HG02798 (cell line): ENCODE measurements at regions not wholly inside any gene's neighbourhood (a gene's known extent, or its start where the extent isn't known, plus 50 kb on each side); places are given as distances from the start of the nearest gene placed in this dataset.

Source experiments
- ATAC-seq: cut with Tn5 transposase; IDR thresholded peaks from one replicate; pipeline ENCODE4 v1.9.1; 2021; ENCODE audit warnings: mild to moderate bottlenecking; ENCODE audit not compliant: unreplicated experiment, poor library complexity

DNA sequence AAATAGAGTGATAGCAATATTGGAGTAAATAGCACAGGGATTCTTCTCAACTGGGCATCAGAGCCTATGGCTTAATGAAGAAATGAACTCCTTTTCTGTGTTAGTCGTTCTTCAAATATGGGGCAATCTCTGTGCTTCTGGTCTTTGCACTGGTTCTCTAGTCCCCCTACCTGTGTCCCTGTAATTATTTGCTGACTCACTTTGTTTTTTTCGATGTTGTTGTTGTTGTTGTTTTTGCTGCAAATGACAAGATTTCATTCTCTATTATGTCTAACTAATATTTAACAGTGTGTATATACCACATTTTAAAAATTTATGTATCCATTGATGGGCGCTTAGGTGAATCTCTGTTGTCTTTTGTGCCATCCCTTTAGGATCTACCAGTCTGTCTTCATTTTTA is 2137.8 kb upstream of the TENM3 start:
- no peak for ATAC-seq

DNA sequence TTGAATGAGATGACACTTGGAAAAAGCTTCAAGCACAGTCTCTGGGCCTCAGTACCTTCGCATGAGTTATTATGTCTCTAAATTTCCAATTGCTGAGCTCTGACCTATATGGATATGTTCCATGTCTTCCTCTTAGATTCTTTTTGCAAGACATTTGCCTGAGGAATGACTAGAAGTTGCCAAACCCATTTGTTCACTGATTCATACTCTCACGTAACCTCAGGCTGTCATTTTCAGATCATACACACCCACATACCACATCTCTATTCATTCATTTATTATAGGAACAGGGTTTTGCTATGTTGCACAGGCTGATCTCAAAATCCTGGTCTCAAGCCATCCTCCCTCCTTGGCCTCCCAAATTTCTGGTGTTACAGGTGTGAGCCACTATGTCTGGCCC is 2137.1 kb upstream of the TENM3 start:
- ATAC-seq = no peak

DNA sequence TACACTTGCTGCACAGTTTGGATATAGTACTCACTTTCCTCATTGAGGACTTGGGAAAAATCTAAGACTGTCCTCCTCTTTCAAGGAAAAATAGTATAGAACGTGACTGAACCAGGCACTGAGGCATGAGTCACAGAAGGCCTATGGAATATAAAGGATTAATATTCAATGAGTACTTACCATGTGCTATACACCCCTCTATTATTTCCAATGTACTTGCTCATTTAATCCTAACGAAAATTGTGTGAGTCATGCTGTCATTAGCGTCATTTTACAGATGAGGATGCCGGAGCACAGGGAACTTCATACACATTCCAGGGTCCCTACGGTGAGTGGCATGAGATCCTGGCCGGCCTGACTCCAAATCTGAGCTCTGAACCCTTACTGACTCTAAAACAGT is 2136.2 kb upstream of the TENM3 start:
- no peak for ATAC-seq

DNA sequence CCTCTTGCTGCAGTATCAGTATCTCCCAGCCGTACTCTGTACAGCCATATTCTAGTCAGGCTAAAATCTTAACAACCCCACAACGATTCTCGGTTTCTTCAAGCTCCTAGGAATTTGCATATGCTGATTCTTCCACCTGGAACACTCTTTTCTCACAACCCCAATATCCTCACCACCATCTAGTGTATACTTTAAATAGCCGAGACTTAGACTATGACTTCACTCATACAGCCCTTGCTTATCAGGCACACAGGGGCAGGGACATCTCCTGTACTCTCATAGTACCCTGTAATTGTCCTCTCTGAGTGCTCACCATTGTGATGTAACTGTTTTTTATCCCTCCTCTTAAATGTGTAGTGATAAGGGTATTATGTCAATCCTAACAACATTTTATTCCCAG is 2126.4 kb upstream of the TENM3 start:
- ATAC-seq = no peak

DNA sequence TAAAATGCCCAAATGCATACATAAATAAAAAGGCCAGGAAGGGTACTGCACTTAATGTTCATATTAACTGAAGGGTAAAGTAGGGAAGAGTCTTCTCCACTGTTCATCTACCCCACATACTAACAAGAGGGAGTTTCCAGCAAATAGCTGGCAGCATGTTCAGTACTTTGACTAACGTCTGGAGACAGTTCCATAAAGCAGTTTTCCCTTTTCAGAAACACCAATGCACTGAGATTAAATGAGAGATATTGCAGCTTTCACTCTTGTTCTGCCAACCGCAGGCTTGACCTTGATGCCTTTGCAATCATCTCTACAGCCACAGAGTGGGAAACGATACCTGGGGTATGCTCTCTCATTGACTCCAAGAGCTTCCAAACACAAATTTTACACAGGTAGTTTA is 2123.1 kb upstream of the TENM3 start:
- no peak for ATAC-seq

DNA sequence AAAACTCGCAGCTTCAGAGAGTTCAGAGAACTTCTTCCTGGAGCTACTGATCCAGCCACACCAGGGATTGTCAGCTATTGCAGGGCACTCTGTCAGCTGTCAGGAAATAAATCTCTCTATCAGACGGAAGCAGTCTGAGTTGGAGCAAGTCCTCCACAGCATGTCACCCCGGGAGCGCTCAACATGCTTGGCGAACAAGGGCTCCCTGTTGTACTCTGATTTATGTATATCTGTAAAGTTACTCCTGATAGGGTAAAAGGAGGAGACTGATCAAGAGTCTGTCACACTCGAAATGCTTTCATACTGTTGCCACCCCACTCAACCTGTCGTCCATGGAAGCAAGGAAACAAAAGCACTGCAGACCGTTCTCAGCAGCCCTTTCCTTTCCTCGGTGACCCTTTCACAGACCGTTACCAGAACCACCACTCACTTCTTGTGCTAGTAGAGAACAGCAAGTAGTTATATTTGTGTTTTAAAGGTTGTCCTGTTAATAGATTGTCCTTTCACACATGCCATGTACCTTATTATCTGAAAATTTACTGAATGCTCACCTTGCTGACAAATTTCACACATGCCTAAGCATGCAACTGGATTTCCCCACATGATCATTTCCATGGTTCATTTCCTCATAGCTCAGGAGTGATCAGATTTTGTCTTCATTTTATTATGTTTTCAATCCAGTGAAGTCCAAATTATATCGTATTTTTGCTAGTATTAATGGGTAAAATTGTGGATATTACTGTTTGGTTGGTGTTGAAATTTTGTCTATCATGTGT is 2108.9 kb upstream of the TENM3 start:
- ATAC-seq = peak; percentile 62

DNA sequence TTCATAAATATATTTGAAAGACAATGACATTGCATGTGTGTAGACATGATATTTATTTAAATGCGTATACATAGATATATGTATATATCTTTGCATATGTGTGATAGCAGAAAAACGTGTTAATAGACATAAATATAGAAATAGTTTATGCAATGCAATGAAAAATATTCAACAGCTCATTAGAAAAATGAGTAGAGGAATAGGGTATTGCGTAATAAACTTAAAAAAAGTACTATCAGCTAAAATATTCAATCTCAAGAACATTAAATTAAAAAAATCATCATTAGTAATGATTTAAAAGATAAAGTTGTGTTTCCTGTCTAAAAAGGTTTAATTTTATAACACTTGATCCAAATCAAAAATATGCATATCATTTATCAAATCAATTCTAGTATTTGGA is 2101.5 kb upstream of the TENM3 start:
- no peak for ATAC-seq

DNA sequence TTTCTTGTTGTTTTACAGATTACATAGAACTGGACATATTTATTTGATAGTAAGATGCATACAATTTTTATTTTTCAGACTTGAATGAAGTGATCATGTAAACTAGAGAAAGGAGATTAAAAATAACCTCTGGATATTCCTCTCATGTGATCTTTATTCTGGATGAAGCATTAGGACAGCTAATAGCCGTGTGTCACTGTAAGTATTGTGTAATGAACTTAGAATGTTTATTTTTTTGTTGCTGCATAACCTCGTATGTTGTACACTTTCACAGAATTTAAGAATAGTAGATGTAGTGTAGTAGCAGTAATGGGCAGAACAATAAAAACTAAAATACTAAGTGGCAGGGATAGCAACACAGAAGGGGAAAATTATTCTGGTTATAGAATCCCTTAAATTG is 2094.5 kb upstream of the TENM3 start:
- no peak for ATAC-seq

DNA sequence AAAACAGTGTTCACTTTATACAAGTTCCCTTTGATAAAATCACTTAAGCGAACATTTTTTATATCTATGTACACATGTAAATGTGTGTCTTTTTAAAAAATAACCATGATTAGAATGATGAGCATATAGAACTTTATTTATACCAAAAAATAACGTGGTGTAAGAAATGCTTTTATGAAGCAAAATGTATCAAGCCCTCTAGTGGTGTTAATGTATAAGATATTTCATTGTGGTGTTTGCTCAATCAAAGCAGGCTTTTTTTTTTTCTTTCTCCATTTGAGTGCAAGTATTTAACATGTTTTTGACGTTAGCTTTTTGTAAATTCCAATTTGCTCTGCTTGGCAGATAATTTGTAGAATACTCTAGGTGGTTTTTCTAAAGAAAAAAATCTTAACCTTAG is 2092.4 kb upstream of the TENM3 start:
- ATAC-seq = no peak

DNA sequence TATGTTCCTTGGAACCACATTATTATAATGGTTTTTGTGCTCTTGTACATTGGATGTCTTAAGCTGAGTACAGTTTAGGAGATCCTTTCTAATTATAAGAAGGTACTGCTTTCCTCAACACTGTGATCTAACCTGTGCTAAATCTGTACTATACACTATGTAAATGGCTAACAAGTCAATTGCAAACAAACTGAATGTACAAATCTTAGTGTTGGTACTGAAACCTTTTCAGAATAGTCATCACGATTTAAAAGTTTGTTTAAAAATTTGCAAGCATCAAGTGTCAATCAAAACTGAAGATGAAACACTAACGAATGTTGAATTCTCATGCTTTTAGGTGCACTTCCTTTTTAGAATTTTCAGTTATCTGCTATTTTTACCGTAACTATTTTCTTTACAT is 2090.4 kb upstream of the TENM3 start:
- no peak for ATAC-seq

DNA sequence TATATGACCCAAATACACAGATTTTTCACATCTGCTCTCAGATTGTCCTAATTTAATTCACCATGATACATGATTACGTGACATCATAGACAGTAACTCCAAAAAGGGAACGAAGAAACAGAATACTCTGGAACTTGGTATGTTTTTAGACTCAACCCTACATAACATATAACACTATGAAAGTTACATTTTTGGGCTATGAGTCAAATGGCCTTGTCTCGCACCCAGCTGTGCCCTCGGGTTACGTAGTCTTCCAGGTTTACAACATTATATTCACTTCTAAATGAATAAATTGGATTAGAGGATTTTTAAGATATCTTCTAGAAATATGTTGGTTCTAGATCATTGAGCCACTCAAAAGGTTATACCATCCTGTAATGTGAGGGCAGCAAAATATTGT is 2089.6 kb upstream of the TENM3 start:
- no peak for ATAC-seq

DNA sequence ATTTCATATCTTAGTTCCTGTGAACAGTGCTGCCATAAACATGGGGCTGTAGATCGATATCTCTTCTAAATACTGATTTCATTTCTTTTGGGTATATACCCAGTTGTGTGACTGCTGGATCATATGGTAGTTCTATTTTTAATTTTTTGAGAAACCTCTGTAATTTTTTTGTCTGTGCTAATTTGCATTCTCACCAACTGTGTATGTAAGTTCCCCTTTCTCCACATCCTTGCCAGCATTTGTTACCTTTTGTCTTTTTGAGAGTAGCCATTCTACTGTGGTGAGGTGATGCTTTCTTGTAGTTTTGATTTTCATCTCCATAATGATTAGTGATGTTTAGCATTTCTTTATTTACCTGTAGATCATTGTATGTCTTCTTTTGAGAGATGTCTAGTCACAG is 2086.5 kb upstream of the TENM3 start:
- ATAC-seq = peak; percentile 61

DNA sequence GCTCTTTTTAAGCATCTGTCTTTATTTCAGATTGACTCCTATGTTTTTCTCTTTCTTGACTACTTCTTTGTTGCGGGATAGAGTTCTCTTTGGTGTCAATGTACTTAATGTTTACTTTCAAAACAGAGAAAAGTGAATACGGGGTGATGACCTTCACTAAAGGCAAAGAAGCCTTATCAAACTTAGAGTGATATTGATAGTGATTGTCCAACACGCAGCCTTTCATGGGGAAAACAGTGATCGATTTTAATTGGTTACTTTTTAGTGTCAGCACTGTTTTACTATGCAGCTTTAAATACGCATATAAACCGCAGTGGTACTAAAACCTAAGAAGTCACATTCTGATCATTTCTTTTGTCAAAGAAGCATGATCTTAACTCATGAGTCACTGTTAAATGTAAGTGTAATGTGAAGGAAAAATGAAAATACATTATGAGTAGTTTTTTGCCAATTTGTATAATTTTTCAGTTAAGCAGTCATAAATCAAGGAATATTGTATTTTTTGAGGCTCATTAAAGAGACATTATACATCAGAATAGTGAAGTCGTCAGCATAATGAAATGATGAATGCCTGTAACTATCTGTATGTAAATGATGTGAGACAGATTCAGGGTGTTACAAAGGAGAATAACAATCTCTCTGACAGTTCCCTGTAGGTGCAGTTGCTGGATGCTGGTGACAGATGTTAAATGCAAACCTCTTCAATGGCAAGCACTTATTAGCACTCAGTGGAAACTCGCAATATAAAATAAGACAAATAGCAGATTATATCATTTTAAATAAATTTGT is 2082.8 kb upstream of the TENM3 start:
- no peak for ATAC-seq

DNA sequence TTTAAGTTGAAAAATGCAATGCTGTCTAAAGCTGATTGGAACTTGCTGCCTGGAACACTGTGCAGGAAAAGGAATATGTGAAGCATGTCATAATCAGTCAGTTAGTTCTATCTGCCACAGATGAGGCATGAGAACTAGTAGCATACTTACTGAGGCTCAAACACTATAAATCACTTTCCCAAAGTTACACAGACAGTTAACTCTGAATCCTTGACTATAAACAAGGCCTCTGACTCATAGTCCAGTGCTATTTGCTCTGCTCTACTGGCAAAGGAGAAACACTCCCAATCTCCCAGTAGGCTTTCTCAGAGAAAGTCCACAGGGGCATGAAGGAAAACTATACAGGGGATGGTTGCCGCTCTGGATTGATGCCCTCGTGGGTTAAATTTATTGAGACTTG is 2078.4 kb upstream of the TENM3 start:
- ATAC-seq = no peak

DNA sequence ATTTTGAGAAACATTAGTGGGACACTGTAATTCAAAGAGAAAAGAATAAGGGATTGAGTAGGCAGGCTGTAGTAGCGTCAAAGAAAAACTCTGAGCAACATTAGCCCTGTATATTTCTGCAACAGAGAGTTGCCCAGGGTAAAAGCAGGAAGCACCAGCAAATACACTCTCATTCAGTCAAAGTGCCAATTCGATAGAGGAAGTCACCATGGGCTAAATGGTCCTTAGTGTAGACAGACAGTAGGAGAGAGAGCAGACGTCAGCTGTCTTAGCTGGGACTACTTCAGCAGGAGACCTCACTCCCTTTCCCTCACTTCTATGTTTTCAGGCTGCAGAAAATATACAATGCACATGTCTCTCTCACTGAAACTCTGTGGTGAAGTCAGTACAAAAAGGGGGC is 2073.8 kb upstream of the TENM3 start:
- peak; percentile 31 for ATAC-seq

DNA sequence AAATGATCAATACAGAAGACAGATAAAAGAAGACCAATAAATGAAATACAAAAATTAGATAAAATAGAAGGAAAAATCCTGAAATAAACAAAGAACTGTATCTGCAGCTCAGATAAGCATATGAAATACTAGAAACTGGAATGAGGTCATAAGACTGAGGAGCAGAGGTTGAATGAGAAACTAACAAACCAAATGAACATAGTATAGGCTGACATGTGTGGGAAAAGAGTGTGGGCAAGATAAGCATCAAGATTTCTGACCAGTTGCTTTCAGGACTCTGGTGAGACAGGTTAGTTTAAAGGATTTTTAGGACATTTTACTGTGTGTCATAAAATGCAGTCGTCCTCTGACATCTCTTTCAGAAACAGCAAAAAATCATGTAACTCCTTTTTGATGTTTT is 2073.2 kb upstream of the TENM3 start:
- no peak for ATAC-seq

DNA sequence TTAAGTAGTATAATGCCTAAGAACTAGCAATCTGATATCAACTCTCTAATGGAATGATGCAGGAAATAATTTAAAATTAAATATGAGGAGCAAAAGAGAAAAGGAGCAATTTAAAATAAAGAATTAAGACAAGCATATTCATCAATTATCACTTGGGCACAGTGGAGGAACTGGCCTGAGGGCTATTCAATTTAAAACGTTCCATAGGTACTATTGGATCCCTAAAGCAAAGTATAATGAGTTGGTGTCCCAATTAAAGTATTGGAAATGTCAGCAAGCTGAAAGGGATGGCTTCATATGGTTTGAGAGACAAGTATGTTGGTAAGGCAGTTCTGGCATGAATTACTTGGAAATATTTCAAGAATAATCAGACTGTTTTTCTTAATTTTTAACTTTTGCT is 2064.1 kb upstream of the TENM3 start:
- no peak for ATAC-seq

DNA sequence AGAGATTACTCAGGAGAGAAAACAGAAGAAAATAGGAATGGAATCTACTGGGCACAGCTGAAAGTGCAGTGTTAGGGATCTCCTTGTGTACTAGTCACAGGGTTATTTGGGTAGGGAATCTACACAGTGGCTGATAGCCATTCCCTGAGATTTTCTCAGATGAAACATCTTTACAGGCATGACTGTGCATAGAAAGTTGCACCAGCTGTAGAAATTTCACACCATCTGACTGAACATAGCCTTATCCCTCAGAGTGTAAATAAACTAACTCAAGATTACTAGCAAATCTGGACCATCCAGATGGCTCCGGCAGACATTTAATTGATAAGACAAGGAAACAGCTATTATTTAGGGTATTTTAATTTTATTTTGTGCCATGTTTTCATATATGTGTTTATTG is 2053.5 kb upstream of the TENM3 start:
- ATAC-seq = no peak

DNA sequence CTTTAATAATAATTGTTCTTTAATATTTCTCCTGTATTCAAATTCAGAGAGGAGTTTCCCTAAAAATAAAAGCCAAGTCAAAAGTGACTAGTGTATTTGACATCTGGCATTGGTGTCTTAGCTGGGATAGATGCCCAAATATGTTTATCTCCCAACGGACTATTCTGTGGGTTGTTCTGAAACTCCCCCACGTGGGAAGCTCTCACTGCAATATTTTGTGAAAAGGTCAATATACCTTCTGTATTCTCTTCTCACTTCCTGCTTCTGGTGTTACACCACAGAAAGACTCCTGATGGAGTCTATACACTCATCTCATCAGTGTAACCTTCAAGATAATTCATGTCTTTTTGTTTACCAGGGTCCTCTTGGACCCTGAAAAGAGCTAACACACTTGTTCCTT is 2052.8 kb upstream of the TENM3 start:
- peak; percentile 81 for ATAC-seq

DNA sequence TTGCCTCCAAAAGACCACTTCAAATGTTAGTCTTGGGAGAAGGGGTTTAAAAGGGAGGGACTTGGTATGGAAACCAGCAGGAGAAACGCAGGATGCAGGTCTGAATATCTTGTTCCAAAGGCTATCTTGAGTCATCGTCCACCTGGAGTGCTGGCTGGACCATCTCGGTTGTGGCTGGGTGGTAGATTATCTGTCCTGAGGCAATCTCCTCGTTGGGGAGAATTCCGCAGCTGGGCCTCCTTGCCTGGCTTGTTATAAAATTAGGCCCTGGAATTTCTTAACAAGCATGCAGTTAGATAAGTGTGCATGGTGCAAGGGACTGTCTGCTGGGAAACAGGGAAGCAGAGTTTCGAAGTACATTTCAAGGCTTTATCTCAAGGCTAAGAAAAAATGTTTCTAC is 2045.7 kb upstream of the TENM3 start:
- no peak for ATAC-seq

DNA sequence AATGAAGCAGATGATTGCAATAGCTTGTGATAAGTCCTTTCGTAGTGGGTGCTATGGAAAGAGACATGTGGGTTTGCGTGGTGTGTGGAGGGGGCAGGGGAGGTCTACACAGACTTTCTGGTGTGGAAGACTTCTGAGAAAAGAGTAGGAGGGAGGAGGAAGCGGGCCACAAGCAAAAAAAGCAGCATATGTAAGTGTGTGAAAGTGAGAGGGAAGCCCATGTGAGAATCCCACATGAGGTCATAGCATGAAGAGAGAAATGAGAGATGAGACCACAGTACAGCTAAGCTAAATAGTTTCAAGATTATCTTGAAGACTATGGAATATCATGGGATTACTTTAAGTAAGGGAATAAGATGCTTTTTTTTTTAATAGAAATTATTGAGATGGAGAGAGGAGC is 2039.9 kb upstream of the TENM3 start:
- peak; percentile 83 for ATAC-seq

DNA sequence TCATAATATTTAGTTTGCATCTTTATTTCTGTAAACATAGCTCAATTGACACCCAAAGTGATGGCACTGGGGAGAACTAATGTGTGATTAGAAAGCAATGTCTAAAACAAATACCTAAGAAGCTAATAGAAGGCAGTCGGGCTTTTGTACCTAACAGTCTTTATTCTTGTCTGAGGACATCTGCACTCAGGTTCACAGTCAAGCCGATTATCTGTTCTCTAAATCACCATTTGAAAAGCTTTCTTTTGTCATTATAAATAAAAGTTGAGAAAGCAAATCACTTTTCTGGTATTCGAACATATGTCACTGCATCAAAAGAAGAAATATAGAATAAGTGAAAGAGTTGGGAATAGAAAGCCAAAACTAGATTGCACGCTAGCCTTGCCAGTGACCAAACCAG is 2037.9 kb upstream of the TENM3 start:
- ATAC-seq = no peak
